WTC11 (cell line): ENCODE measurements at regions not wholly inside any gene's neighbourhood (a gene's known extent, or its start where the extent isn't known, plus 50 kb on each side); places are given as distances from the start of the nearest gene placed in this dataset.

Experiments used
- ATAC-seq: fragments of 200-7000 bp; cut with Tn5 transposase; 2 replicates; pipeline ENCODE4 v1.10.0; 2021; ENCODE audit warnings: mild to moderate bottlenecking, moderate library complexity
- CTCF ChIA-PET: fragments of 300-600 bp; sonication (Branson Sonifier 250); formaldehyde crosslinking; loops from one replicate; lab custom pipeline; 2021; ENCODE audit warnings: antibody characterized with exemption; lab: Charles Lee
- POLR2A ChIA-PET: fragments of 350-600 bp; sonication (Branson Sonifier 250); formaldehyde crosslinking; loops from one replicate; lab custom pipeline; 2021; ENCODE audit warnings: antibody characterized with exemption; lab: Charles Lee
- DNase-seq: peaks from one replicate; pipeline ENCODE4 v3.0.0; 2021; ENCODE audit warnings: low spot score
- H3K27ac Mint-ChIP-seq: 2 replicates; pipeline ENCODE4 v1.8.0; 2021; ENCODE audit warnings: mixed read lengths
- H3K27me3 Mint-ChIP-seq: 2 replicates; pipeline ENCODE4 v1.8.0; 2021; ENCODE audit warnings: low read depth, mild to moderate bottlenecking, moderate library complexity, mixed read lengths
- H3K36me3 Mint-ChIP-seq: 2 replicates; pipeline ENCODE4 v1.8.0; 2021; ENCODE audit warnings: mixed read lengths
- H3K4me1 Mint-ChIP-seq: 2 replicates; pipeline ENCODE4 v1.8.0; 2022; ENCODE audit warnings: mixed read lengths
- H3K4me3 Mint-ChIP-seq: 2 replicates; pipeline ENCODE4 v1.8.0; 2021; ENCODE audit warnings: mild to moderate bottlenecking, moderate library complexity, mixed read lengths
- H3K9me3 Mint-ChIP-seq: 2 replicates; pipeline ENCODE4 v1.8.0; 2021; ENCODE audit warnings: mixed read lengths
- ARID4B ChIP-seq: sonication (generic); formaldehyde crosslinking; IDR thresholded peaks from 2 replicates; pipeline ENCODE4 v1.8.0; 2023; ENCODE audit warnings: missing genetic modification reagents, mild to moderate bottlenecking, borderline replicate concordance
- E2F1 ChIP-seq: sonication (generic); formaldehyde crosslinking; IDR thresholded peaks from 2 replicates; pipeline ENCODE4 v1.8.0; 2022; ENCODE audit warnings: mild to moderate bottlenecking, missing genetic modification reagents
- E2F5 ChIP-seq: sonication (generic); formaldehyde crosslinking; IDR thresholded peaks from 2 replicates; pipeline ENCODE4 v1.8.1; 2022; ENCODE audit warnings: mild to moderate bottlenecking, moderate library complexity, missing genetic modification reagents
- EMX1 ChIP-seq: fragments of 250-450 bp; sonication (Bioruptor Pico); IDR thresholded peaks from 2 replicates; pipeline ENCODE4 v1.8.0; 2021; ENCODE audit warnings: mild to moderate bottlenecking
- ETV6 ChIP-seq: sonication (generic); formaldehyde crosslinking; IDR thresholded peaks from 2 replicates; pipeline ENCODE4 v1.8.1; 2022; ENCODE audit warnings: mild to moderate bottlenecking, missing genetic modification reagents
- FOXK1 ChIP-seq: sonication (generic); formaldehyde crosslinking; IDR thresholded peaks from 2 replicates; pipeline ENCODE4 v1.8.0; 2022; ENCODE audit warnings: mild to moderate bottlenecking, moderate library complexity, missing genetic modification reagents
- FOXP4 ChIP-seq: sonication (generic); formaldehyde crosslinking; IDR thresholded peaks from 2 replicates; pipeline ENCODE4 v1.8.0; 2022; ENCODE audit warnings: mild to moderate bottlenecking, missing genetic modification reagents
- GTF2I ChIP-seq: fragments of 250-450 bp; sonication (Bioruptor Pico); conservative IDR thresholded peaks from 2 replicates; pipeline ENCODE4 v1.4.0; 2021; ENCODE audit warnings: mild to moderate bottlenecking
- JAZF1 ChIP-seq: fragments of 250-450 bp; sonication (Bioruptor Pico); IDR thresholded peaks from 2 replicates; pipeline ENCODE4 v1.9.0; 2021; ENCODE audit warnings: moderate library complexity, mild to moderate bottlenecking, inconsistent platforms
- NFE2L1 ChIP-seq: sonication (generic); formaldehyde crosslinking; IDR thresholded peaks from 2 replicates; pipeline ENCODE4 v1.8.1; 2023; ENCODE audit warnings: missing genetic modification reagents
- NR1H2 ChIP-seq: sonication (generic); formaldehyde crosslinking; IDR thresholded peaks from 2 replicates; pipeline ENCODE4 v1.9.0; 2021; ENCODE audit warnings: mild to moderate bottlenecking, moderate library complexity, missing genetic modification reagents
- USF2 ChIP-seq: sonication (generic); formaldehyde crosslinking; IDR thresholded peaks from 2 replicates; pipeline ENCODE4 v1.8.1; 2023; ENCODE audit warnings: mild to moderate bottlenecking, missing genetic modification reagents, moderate library complexity
- ZNF121 ChIP-seq: sonication (generic); formaldehyde crosslinking; IDR thresholded peaks from 2 replicates; pipeline ENCODE4 v1.8.0; 2023; ENCODE audit warnings: missing genetic modification reagents
- ZNF416 ChIP-seq: fragments of 250-450 bp; sonication (Bioruptor Pico); IDR thresholded peaks from 2 replicates; pipeline ENCODE4 v1.9.0; 2021; ENCODE audit warnings: mild to moderate bottlenecking, inconsistent platforms
- TF ChIP-seq, protein P1 (sequence below): sonication (generic); formaldehyde crosslinking; IDR thresholded peaks from 2 replicates; pipeline ENCODE4 v1.8.0; 2023; ENCODE audit warnings: mild to moderate bottlenecking, missing genetic modification reagents

GRCh38 chr1:177830531-177831135, 139.2 kb downstream of the SEC16B start:
- Mint-ChIP-seq H3K27me3 (no peaks in the 10 kb centered on the region), H3K27ac (no peak overlapping the region), H3K36me3 (no peaks in the 10 kb centered on the region), H3K9me3 (peaks cover 4% of the 10 kb centered on the region), H3K4me1 (no peaks in the 10 kb centered on the region), H3K4me3 (no peak overlapping the region)
- ChIA-PET POLR2A (no interaction called here), CTCF (no interaction called here)
- ATAC-seq, result no peak
- no peak for TF ChIP-seq USF2 (CRISPR knock-in tag)
- TF ChIP-seq NFE2L1 (CRISPR knock-in tag), result no peak
- TF ChIP-seq EMX1 (CRISPR knock-in tag), result no peak
- no peak for TF ChIP-seq ZNF121 (CRISPR knock-in tag)
- TF ChIP-seq NR1H2, result no peak
- no peak for TF ChIP-seq E2F5 (CRISPR knock-in tag)
- TF ChIP-seq FOXP4 (CRISPR knock-in tag), result no peak
- no peak for TF ChIP-seq FOXK1
- no peak for TF ChIP-seq ARID4B (CRISPR knock-in tag)
- no peak for TF ChIP-seq E2F1
- TF ChIP-seq ETV6 (CRISPR knock-in tag), result no peak
- no peak for TF ChIP-seq GTF2I (CRISPR knock-in tag)
- TF ChIP-seq JAZF1 (CRISPR knock-in tag), result no peak
- no peak for TF ChIP-seq ZNF416
- TF ChIP-seq, protein P1, sequence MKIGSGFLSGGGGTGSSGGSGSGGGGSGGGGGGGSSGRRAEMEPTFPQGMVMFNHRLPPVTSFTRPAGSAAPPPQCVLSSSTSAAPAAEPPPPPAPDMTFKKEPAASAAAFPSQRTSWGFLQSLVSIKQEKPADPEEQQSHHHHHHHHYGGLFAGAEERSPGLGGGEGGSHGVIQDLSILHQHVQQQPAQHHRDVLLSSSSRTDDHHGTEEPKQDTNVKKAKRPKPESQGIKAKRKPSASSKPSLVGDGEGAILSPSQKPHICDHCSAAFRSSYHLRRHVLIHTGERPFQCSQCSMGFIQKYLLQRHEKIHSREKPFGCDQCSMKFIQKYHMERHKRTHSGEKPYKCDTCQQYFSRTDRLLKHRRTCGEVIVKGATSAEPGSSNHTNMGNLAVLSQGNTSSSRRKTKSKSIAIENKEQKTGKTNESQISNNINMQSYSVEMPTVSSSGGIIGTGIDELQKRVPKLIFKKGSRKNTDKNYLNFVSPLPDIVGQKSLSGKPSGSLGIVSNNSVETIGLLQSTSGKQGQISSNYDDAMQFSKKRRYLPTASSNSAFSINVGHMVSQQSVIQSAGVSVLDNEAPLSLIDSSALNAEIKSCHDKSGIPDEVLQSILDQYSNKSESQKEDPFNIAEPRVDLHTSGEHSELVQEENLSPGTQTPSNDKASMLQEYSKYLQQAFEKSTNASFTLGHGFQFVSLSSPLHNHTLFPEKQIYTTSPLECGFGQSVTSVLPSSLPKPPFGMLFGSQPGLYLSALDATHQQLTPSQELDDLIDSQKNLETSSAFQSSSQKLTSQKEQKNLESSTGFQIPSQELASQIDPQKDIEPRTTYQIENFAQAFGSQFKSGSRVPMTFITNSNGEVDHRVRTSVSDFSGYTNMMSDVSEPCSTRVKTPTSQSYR (CRISPR knock-in tag), result no peak
- no peak for DNase-seq
